Astrocyte of the spinal cord (primary cell): ENCODE measurements at regions not wholly inside any gene's neighbourhood (a gene's known extent, or its start where the extent isn't known, plus 50 kb on each side); places are given as distances from the start of the nearest gene placed in this dataset.

Experiments used
- DNase-seq: peaks from one replicate; pipeline ENCODE4 v3.0.0; 2011; ENCODE audit warnings: low read depth, low spot score
- H3K4me3 ChIP-seq: 2 replicates; pipeline ENCODE4 v1.5.1; 2011; ENCODE audit warnings: low read depth, mild to moderate bottlenecking, low read length, moderate library complexity
- CTCF ChIP-seq: IDR thresholded peaks from 2 replicates; pipeline ENCODE4 v1.5.1; 2012; ENCODE audit warnings: low read depth, mild to moderate bottlenecking, low read length, inconsistent platforms
- in situ Hi-C: cut with HindIII; loops from 2 replicates; pipeline ENCODE4 v1.10.0; 2017; ENCODE audit warnings: low sequenced_read_pairs

DNA sequence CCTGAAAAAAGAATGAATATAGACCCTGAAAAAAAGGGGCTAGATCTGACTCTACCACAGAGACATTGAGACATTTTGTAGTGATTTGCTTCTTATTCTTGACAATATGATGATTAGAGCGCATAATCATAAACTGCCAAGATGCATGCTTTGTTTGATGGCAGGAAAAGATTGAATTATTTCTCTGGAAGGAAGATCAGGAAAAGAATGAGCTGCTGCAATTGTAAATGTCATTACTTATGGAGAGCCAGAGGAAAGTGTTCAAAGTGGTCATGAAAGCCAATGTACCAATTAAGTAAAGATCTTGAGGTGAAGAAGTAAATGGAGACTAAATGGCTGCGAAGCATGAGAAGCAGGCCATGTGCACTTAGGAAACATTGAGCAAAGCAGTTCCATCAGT, 126.4 kb upstream of the NXPH2 start:
- H3K4me3 ChIP-seq, result no peak overlapping the region
- no peak for DNase-seq
- in situ Hi-C loops, result no loop called here
- no peak for TF ChIP-seq CTCF

- no peak for DNase-seq
- H3K4me3 ChIP-seq, result no peak overlapping the region
- TF ChIP-seq CTCF, result no peak
- in situ Hi-C loops, result no loop called here
These were observed 122.2 kb upstream of the NXPH2 start for GRCh38 chr2:138902239-138902871.

GRCh38 chr2:138901530-138901929, 121.3 kb upstream of the NXPH2 start:
- H3K4me3 ChIP-seq, result no peak overlapping the region
- no peak for DNase-seq
- no peak for TF ChIP-seq CTCF
- in situ Hi-C loops, result no loop called here

GRCh38 chr2:138898855-138899254, 118.7 kb upstream of the NXPH2 start:
- no peak for DNase-seq
- in situ Hi-C loops, result no loop called here
- no peak overlapping the region for H3K4me3 ChIP-seq
- no peak for TF ChIP-seq CTCF

- TF ChIP-seq CTCF, result no peak
- in situ Hi-C loops, result no loop called here
- H3K4me3 ChIP-seq, result no peak overlapping the region
- DNase-seq, result no peak
These were observed 117.1 kb upstream of the NXPH2 start for GRCh38 chr2:138897274-138897673.

- no peak for DNase-seq
- TF ChIP-seq CTCF, result no peak
- no peak overlapping the region for H3K4me3 ChIP-seq
- in situ Hi-C loops, result no loop called here
These were observed 113.6 kb upstream of the NXPH2 start for GRCh38 chr2:138893746-138894145.

DNA sequence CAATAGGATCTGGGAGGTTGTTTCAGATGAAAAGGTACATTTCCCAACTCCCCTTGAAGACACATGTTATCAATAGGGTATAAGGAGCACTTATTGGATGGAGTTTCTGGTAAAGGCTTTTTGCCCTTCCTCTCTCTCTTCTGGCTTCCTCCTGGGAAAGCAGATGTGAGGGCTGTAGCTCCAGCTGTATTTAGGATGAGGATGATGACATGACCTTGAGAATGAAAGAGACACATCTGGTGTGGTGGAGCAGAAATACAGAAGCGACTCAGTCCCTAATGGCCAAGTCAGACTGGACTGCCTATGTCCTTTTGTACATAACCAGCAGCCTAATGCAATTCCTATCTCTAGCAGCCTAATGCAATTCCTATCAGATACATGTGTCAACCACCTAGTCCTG, 100.9 kb upstream of the NXPH2 start:
- in situ Hi-C loops, result no loop called here
- DNase-seq, result no peak
- TF ChIP-seq CTCF, result no peak
- no peak overlapping the region for H3K4me3 ChIP-seq
